IPS DF 6.9 (cell line): ENCODE measurements at regions not wholly inside any gene's neighbourhood (a gene's known extent, or its start where the extent isn't known, plus 50 kb on each side); places are given as distances from the start of the nearest gene placed in this dataset.

Experiments
- DNase-seq: peaks from one replicate; pipeline ENCODE4 v3.0.0-alpha.2; 2013; ENCODE audit warnings: low read depth, low spot score
- H3K27ac ChIP-seq: one replicate; pipeline ENCODE4 v1.5.1; 2013; ENCODE audit warnings: low read length, control low read depth
- H3K27me3 ChIP-seq: 2 replicates; pipeline ENCODE4 v1.6.1; 2013; ENCODE audit warnings: mild to moderate bottlenecking, low read length; ENCODE audit not compliant: control insufficient read depth, insufficient read depth
- H3K36me3 ChIP-seq: 2 replicates; pipeline ENCODE4 v1.6.1; 2013; ENCODE audit warnings: low read length; ENCODE audit not compliant: control insufficient read depth, insufficient read depth
- H3K4me1 ChIP-seq: 2 replicates; pipeline ENCODE4 v1.6.1; 2013; ENCODE audit warnings: low read length; ENCODE audit not compliant: control insufficient read depth, insufficient read depth
- H3K4me3 ChIP-seq: 2 replicates; pipeline ENCODE4 v1.5.1; 2013; ENCODE audit warnings: mild to moderate bottlenecking, low read length
- H3K9me3 ChIP-seq: 2 replicates; pipeline ENCODE4 v1.6.1; 2013; ENCODE audit warnings: low read length, inconsistent platforms; ENCODE audit not compliant: control insufficient read depth, insufficient read depth
- WGBS: extraction: QIAGEN DNeasy Blood & Tissue Kit; methylation state at CpG from one replicate; pipeline ENCODE4 v1.1.7; 2013; ENCODE audit warnings: mixed read lengths, missing lambda C conversion rate; ENCODE audit not compliant: insufficient read length, insufficient coverage; 5-methylcytosine and 5-hydroxymethylcytosine counted together

DNA sequence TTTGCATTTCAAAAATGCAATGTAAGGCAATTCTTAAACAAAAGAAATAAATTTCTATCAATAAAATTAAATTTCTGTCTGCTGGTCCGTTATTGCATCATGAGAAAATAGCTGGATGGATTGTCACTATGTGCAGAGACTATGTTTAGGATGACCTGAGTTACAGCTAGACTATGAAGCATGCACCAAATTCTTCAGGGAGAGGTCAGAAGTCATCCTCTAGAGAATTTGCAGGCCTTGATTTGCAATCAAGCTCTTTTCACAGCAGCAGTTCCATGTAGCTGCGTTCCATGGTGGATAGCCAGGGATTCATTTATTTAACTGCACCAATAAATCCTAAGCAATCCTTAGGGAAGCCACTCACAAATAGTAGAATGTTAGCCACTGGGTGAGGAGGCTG is 253.7 kb downstream of the MSRB3 start:
- H3K27ac ChIP-seq = no peak overlapping the region
- H3K4me1 ChIP-seq = peaks cover 4% of the 10 kb centered on the region; the same call in 1 of the 2 replicates
- no peaks in the 10 kb centered on the region for H3K36me3 ChIP-seq
- no peak for DNase-seq
- H3K27me3 ChIP-seq = no peaks in the 10 kb centered on the region
- no peaks in the 10 kb centered on the region for H3K9me3 ChIP-seq
- no CpG with 5 or more reads among the region's 2 CpGs for WGBS
- no peak overlapping the region for H3K4me3 ChIP-seq

- Histone ChIP-seq H3K36me3 (no peaks in the 10 kb centered on the region), H3K27me3 (no peaks in the 10 kb centered on the region), H3K4me1 (peaks cover 4% of the 10 kb centered on the region; the same call in 1 of the 2 replicates), H3K4me3 (no peak overlapping the region), H3K9me3 (no peaks in the 10 kb centered on the region), H3K27ac (no peak overlapping the region)
- DNase-seq = no peak
- no CpG with 5 or more reads among the region's 5 CpGs for WGBS
These were observed 254.3 kb downstream of the MSRB3 start for GRCh38 chr12:65532764-65533163.

DNA sequence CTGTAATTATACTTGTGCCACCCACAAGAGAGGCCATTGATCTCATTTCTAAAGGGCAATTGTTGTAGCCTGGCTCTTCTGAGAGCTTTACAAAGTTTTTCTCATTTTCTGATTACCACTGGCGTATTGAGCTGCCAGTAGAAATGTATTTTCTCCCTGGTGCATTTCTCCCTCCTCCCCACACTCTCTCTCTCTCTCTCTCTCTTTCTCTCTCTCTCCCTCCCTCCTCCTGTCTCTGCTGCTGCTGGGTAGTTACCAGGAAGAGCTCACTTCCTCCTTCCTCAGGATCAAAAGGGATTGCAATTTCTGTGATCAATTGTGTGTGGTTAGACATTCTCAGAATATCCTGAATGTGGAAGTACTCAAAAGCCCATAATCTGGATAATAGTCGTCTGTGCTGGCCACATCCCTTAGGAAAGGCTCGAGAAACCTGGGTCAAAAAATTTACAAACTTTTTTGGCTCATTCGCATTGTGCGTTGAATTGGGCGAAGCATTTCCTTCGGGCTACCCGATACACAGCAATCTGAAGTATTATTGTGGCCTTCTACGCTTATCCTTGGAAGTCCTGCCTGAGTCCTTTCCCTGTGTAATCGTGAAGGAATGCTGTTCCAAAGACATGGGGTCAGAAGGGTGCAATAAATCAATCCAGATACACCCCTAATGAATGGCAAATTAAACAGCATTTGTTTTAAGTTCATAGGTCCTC is 254.8 kb downstream of the MSRB3 start:
- WGBS = no CpG with 5 or more reads among the region's 10 CpGs
- Histone ChIP-seq H3K27me3 (no peaks in the 10 kb centered on the region), H3K36me3 (no peaks in the 10 kb centered on the region), H3K4me1 (peaks cover 4% of the 10 kb centered on the region; the same call in 1 of the 2 replicates), H3K9me3 (no peaks in the 10 kb centered on the region), H3K27ac (no peak overlapping the region), H3K4me3 (no peak overlapping the region)
- no peak for DNase-seq

DNA sequence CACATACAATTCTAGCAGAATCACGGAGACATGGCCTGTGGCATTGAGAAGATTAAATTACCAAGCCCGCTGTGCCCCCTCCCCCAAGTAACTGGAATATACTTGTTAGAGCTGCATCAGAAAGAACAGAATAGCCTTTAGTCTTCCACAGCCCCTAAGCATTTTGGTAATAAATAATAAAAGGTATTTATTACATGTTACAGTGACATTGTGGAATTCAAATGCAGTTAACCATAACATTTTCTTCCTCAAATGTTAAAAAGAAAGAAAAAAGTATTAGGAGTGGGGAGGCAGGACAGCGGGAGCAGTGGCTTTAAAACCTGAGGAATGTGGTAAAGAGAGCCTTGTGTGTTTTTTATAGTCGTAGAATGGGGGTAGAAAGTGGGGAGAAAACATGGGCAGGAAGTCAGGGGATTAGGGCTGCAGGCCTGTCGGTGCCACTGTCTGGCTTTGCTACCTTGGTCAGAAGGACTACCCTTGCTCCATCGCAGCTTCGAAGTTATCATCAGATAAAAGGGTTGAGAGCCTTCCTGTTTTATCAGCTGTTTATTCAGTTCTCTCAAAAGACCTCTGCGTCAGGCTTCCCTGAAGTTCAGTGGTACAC is 255.9 kb downstream of the MSRB3 start:
- H3K9me3 ChIP-seq = no peaks in the 10 kb centered on the region
- no CpG with 5 or more reads among the region's 8 CpGs for WGBS
- H3K4me3 ChIP-seq = no peak overlapping the region
- no peaks in the 10 kb centered on the region for H3K36me3 ChIP-seq
- no peak overlapping the region for H3K27ac ChIP-seq
- H3K4me1 ChIP-seq = peaks cover 4% of the 10 kb centered on the region; the same call in 1 of the 2 replicates
- H3K27me3 ChIP-seq = no peaks in the 10 kb centered on the region
- DNase-seq = no peak

GRCh38 chr12:65535946-65536345 is 257.5 kb downstream of the MSRB3 start:
- Histone ChIP-seq H3K27ac (no peak overlapping the region), H3K36me3 (no peaks in the 10 kb centered on the region), H3K9me3 (no peaks in the 10 kb centered on the region), H3K4me1 (peaks cover 4% of the 10 kb centered on the region; the same call in 1 of the 2 replicates), H3K27me3 (no peaks in the 10 kb centered on the region), H3K4me3 (no peak overlapping the region)
- no CpG with 5 or more reads among the region's 2 CpGs for WGBS
- no peak for DNase-seq

DNA sequence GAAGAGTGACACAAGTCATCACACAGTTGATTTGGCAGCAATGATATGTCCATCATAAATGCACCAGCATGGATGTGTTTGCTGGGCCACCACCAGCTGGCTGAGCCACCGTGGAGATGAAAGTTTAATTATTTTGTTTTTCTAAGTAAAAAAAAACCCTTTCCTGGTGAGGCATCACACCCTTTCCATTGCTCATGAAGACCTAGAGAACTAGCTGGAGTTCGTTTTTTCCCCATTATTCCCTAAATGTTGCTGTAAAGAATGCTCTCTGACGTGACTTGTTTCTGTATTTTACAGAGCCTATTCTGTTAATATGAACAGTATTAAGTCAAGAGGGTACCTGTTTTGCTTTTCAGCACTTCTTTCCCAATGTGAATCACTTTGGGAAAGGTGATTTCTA is 257.9 kb downstream of the MSRB3 start:
- H3K27ac ChIP-seq = no peak overlapping the region
- H3K4me1 ChIP-seq = peaks cover 4% of the 10 kb centered on the region; the same call in 1 of the 2 replicates

GRCh38 chr12:65536876-65537681 is 258.6 kb downstream of the MSRB3 start:
- Histone ChIP-seq H3K4me1 (peaks cover 4% of the 10 kb centered on the region; the same call in 1 of the 2 replicates), H3K9me3 (no peaks in the 10 kb centered on the region), H3K4me3 (no peak overlapping the region), H3K27me3 (no peaks in the 10 kb centered on the region), H3K27ac (no peak overlapping the region), H3K36me3 (no peaks in the 10 kb centered on the region)
- no peak for DNase-seq
- WGBS = no CpG with 5 or more reads among the region's 6 CpGs

More for the DNA sequence above, 257.9 kb downstream of the MSRB3 start:
- no peaks in the 10 kb centered on the region for H3K27me3 ChIP-seq
- no peaks in the 10 kb centered on the region for H3K9me3 ChIP-seq
- no peaks in the 10 kb centered on the region for H3K36me3 ChIP-seq
- DNase-seq = no peak
- H3K4me3 ChIP-seq = no peak overlapping the region
- WGBS = no CpG with 5 or more reads among the region's 3 CpGs

GRCh38 chr12:65537978-65538377 is 259.5 kb downstream of the MSRB3 start:
- H3K27ac ChIP-seq = no peak overlapping the region
- no peak for DNase-seq
- no peaks in the 10 kb centered on the region for H3K9me3 ChIP-seq
- H3K4me1 ChIP-seq = peaks cover 3% of the 10 kb centered on the region; the same call in 1 of the 2 replicates
- no peaks in the 10 kb centered on the region for H3K27me3 ChIP-seq
- no CpG with 5 or more reads among the region's 1 CpG for WGBS
- H3K36me3 ChIP-seq = no peaks in the 10 kb centered on the region
- H3K4me3 ChIP-seq = no peak overlapping the region

- WGBS = no CpG with 5 or more reads among the region's 1 CpG
- DNase-seq = no peak
- Histone ChIP-seq H3K36me3 (no peaks in the 10 kb centered on the region), H3K4me1 (peaks cover 1% of the 10 kb centered on the region; the same call in 1 of the 2 replicates), H3K9me3 (no peaks in the 10 kb centered on the region), H3K4me3 (no peak overlapping the region), H3K27me3 (no peaks in the 10 kb centered on the region), H3K27ac (no peak overlapping the region)
These were observed 260.5 kb downstream of the MSRB3 start for GRCh38 chr12:65539023-65539422.

GRCh38 chr12:65540140-65540539 is 261.7 kb downstream of the MSRB3 start:
- H3K4me1 ChIP-seq = no peaks in the 10 kb centered on the region
- no CpG with 5 or more reads among the region's 1 CpG for WGBS
- no peaks in the 10 kb centered on the region for H3K9me3 ChIP-seq

More at GRCh38 chr12:65540140-65540539, 261.7 kb downstream of the MSRB3 start:
- Histone ChIP-seq H3K27me3 (no peaks in the 10 kb centered on the region), H3K27ac (no peak overlapping the region), H3K4me3 (no peak overlapping the region), H3K36me3 (no peaks in the 10 kb centered on the region)
- no peak for DNase-seq
